ENCODE measurements at regions not wholly inside any gene's neighbourhood (a gene's known extent, or its start where the extent isn't known, plus 50 kb on each side); places are given as distances from the start of the nearest gene placed in this dataset.
"Not testable (repeated sequence)": the region's sequence is repeated elsewhere in the genome, so short reads cannot be mapped to it uniquely, and the experiment has no call there.

GRCh38 chr7:112579388-112579787 is 98.6 kb downstream of the LSMEM1 start:
- Mint-ChIP-seq H3K27me3 (peaks cover 11% of the 10 kb centered on the region), H3K4me1 (no peaks in the 10 kb centered on the region), H3K4me3 (no peak overlapping the region), H3K9me3 (peaks cover 8% of the 10 kb centered on the region), H3K27ac (no peak overlapping the region), H3K36me3 (peaks cover 5% of the 10 kb centered on the region)
- no peak for ATAC-seq

- peaks cover 6% of the 10 kb centered on the region for H3K9me3 Mint-ChIP-seq
- no peak overlapping the region for H3K4me3 Mint-ChIP-seq
- peaks cover 2% of the 10 kb centered on the region for H3K36me3 Mint-ChIP-seq
- H3K27me3 Mint-ChIP-seq: peaks cover 26% of the 10 kb centered on the region
- ATAC-seq: no peak
- no peaks in the 10 kb centered on the region for H3K4me1 Mint-ChIP-seq
- H3K27ac Mint-ChIP-seq: no peak overlapping the region
These were observed 100.1 kb downstream of the LSMEM1 start for GRCh38 chr7:112580717-112581435.

GRCh38 chr7:112581529-112581928 is 100.7 kb downstream of the LSMEM1 start:
- Mint-ChIP-seq H3K27ac (no peak overlapping the region), H3K9me3 (no peaks in the 10 kb centered on the region), H3K4me3 (no peak overlapping the region), H3K4me1 (no peaks in the 10 kb centered on the region), H3K27me3 (peaks cover 30% of the 10 kb centered on the region), H3K36me3 (no peaks in the 10 kb centered on the region)
- no peak for ATAC-seq

GRCh38 chr7:112584290-112584689 is 103.5 kb downstream of the LSMEM1 start:
- H3K4me3 Mint-ChIP-seq: no peak overlapping the region
- no peak for ATAC-seq
- H3K27me3 Mint-ChIP-seq: peaks cover 48% of the 10 kb centered on the region
- no peaks in the 10 kb centered on the region for H3K4me1 Mint-ChIP-seq
- no peak overlapping the region for H3K27ac Mint-ChIP-seq
- no peaks in the 10 kb centered on the region for H3K36me3 Mint-ChIP-seq
- H3K9me3 Mint-ChIP-seq: no peaks in the 10 kb centered on the region

GRCh38 chr7:112587504-112587903 is 106.7 kb downstream of the LSMEM1 start:
- no peaks in the 10 kb centered on the region for H3K9me3 Mint-ChIP-seq
- H3K27ac Mint-ChIP-seq: no peak overlapping the region
- no peaks in the 10 kb centered on the region for H3K36me3 Mint-ChIP-seq

GRCh38 chr7:112592565-112593263 is 111.9 kb downstream of the LSMEM1 start:
- not testable (repeated sequence) for H3K4me3 Mint-ChIP-seq, H3K9me3 Mint-ChIP-seq, H3K27ac Mint-ChIP-seq, H3K36me3 Mint-ChIP-seq, H3K4me1 Mint-ChIP-seq
- peak; percentile 17 for ATAC-seq
- peaks cover 14% of the 10 kb centered on the region for H3K27me3 Mint-ChIP-seq

More at GRCh38 chr7:112587504-112587903, 106.7 kb downstream of the LSMEM1 start:
- no peaks in the 10 kb centered on the region for H3K4me1 Mint-ChIP-seq
- no peak overlapping the region for H3K4me3 Mint-ChIP-seq
- peaks cover 38% of the 10 kb centered on the region for H3K27me3 Mint-ChIP-seq
- no peak for ATAC-seq

GRCh38 chr7:112594397-112594796 is 113.6 kb downstream of the LSMEM1 start:
- Mint-ChIP-seq H3K4me3 (no peak overlapping the region), H3K36me3 (no peaks in the 10 kb centered on the region), H3K9me3 (no peaks in the 10 kb centered on the region), H3K4me1 (no peaks in the 10 kb centered on the region), H3K27me3 (no peaks in the 10 kb centered on the region), H3K27ac (no peak overlapping the region)
- no peak for ATAC-seq

- Mint-ChIP-seq H3K4me3 (no peak overlapping the region), H3K27me3 (no peaks in the 10 kb centered on the region)
These were observed 115.5 kb downstream of the LSMEM1 start for GRCh38 chr7:112596260-112596659.

GRCh38 chr7:112596981-112597380 is 116.2 kb downstream of the LSMEM1 start:
- Mint-ChIP-seq H3K4me3 (no peak overlapping the region), H3K27me3 (no peaks in the 10 kb centered on the region), H3K4me1 (no peaks in the 10 kb centered on the region), H3K36me3 (no peaks in the 10 kb centered on the region), H3K9me3 (no peaks in the 10 kb centered on the region), H3K27ac (no peak overlapping the region)
- ATAC-seq: no peak

More at GRCh38 chr7:112596260-112596659, 115.5 kb downstream of the LSMEM1 start:
- ATAC-seq: no peak
- H3K9me3 Mint-ChIP-seq: no peaks in the 10 kb centered on the region
- no peaks in the 10 kb centered on the region for H3K4me1 Mint-ChIP-seq
- H3K27ac Mint-ChIP-seq: no peak overlapping the region
- no peaks in the 10 kb centered on the region for H3K36me3 Mint-ChIP-seq

GRCh38 chr7:112603673-112604072 is 122.9 kb downstream of the LSMEM1 start:
- Mint-ChIP-seq H3K4me3 (no peak overlapping the region), H3K36me3 (no peaks in the 10 kb centered on the region), H3K27ac (no peak overlapping the region), H3K27me3 (peaks cover 11% of the 10 kb centered on the region), H3K4me1 (no peaks in the 10 kb centered on the region), H3K9me3 (no peaks in the 10 kb centered on the region)
- no peak for ATAC-seq

GRCh38 chr7:112610636-112611035 is 129.8 kb downstream of the LSMEM1 start:
- Mint-ChIP-seq H3K9me3 (no peaks in the 10 kb centered on the region), H3K4me3 (no peak overlapping the region), H3K27ac (no peak overlapping the region), H3K4me1 (no peaks in the 10 kb centered on the region), H3K36me3 (no peaks in the 10 kb centered on the region), H3K27me3 (peaks cover 11% of the 10 kb centered on the region)
- no peak for ATAC-seq

- no peak overlapping the region for H3K27ac Mint-ChIP-seq
- peaks cover 21% of the 10 kb centered on the region for H3K27me3 Mint-ChIP-seq
- H3K36me3 Mint-ChIP-seq: no peaks in the 10 kb centered on the region
- H3K4me3 Mint-ChIP-seq: no peak overlapping the region
- H3K9me3 Mint-ChIP-seq: no peaks in the 10 kb centered on the region
- no peaks in the 10 kb centered on the region for H3K4me1 Mint-ChIP-seq
- ATAC-seq: no peak
These were observed 134.9 kb downstream of the LSMEM1 start for GRCh38 chr7:112615701-112616100.

GRCh38 chr7:112616295-112616694 is 135.5 kb downstream of the LSMEM1 start:
- H3K27me3 Mint-ChIP-seq: peaks cover 24% of the 10 kb centered on the region
- no peak overlapping the region for H3K27ac Mint-ChIP-seq
- no peaks in the 10 kb centered on the region for H3K9me3 Mint-ChIP-seq
- no peaks in the 10 kb centered on the region for H3K36me3 Mint-ChIP-seq
- H3K4me3 Mint-ChIP-seq: no peak overlapping the region
- H3K4me1 Mint-ChIP-seq: no peaks in the 10 kb centered on the region
- no peak for ATAC-seq

GRCh38 chr7:112619343-112619742 is 138.6 kb downstream of the LSMEM1 start:
- H3K9me3 Mint-ChIP-seq: no peaks in the 10 kb centered on the region
- H3K36me3 Mint-ChIP-seq: no peaks in the 10 kb centered on the region
- no peak overlapping the region for H3K27ac Mint-ChIP-seq

GRCh38 chr7:112622159-112622715 is 141.4 kb downstream of the LSMEM1 start:
- H3K27me3 Mint-ChIP-seq: peaks cover 18% of the 10 kb centered on the region
- H3K9me3 Mint-ChIP-seq: peaks cover 3% of the 10 kb centered on the region
- H3K4me3 Mint-ChIP-seq: no peak overlapping the region
- ATAC-seq: no peak
- H3K36me3 Mint-ChIP-seq: no peaks in the 10 kb centered on the region
- no peaks in the 10 kb centered on the region for H3K4me1 Mint-ChIP-seq
- no peak overlapping the region for H3K27ac Mint-ChIP-seq

More at GRCh38 chr7:112619343-112619742, 138.6 kb downstream of the LSMEM1 start:
- Mint-ChIP-seq H3K27me3 (peaks cover 30% of the 10 kb centered on the region), H3K4me1 (no peaks in the 10 kb centered on the region), H3K4me3 (no peak overlapping the region)
- ATAC-seq: no peak

- peaks cover 5% of the 10 kb centered on the region for H3K9me3 Mint-ChIP-seq
- no peak for ATAC-seq
- H3K4me3 Mint-ChIP-seq: no peak overlapping the region
- no peak overlapping the region for H3K27ac Mint-ChIP-seq
- H3K36me3 Mint-ChIP-seq: no peaks in the 10 kb centered on the region
- H3K27me3 Mint-ChIP-seq: peaks cover 9% of the 10 kb centered on the region
- H3K4me1 Mint-ChIP-seq: no peaks in the 10 kb centered on the region
These were observed 143.6 kb downstream of the LSMEM1 start for GRCh38 chr7:112624416-112624815.

Data from stimulated activated memory B cell treated with anti-CD40 and anti-IgM and Interleukin-4, amounts not matched to agents 10 μg/mL and 1 μg/mL and 100 μg/mL, for 72 hours (primary cell).